HCT116 (cell line): ENCODE measurements at regions not wholly inside any gene's neighbourhood (a gene's known extent, or its start where the extent isn't known, plus 50 kb on each side); places are given as distances from the start of the nearest gene placed in this dataset.

Experiments used
- ATAC-seq: fragments of 200-7000 bp; cut with Tn5 transposase; 2 replicates; pipeline ENCODE4 v1.9.1; 2020; ENCODE audit warnings: mild to moderate bottlenecking, moderate library complexity
- BruUV-seq: library from RNA; stranded (reverse); fragments of 400-500 nt; replicated peaks from 2 replicates; lab custom pipeline; 2021; lab: Mats Ljungman, UMichigan
- CTCF ChIA-PET: fragments of 300-600 bp; sonication (Branson Sonifier 250); formaldehyde crosslinking; loops from one replicate; lab custom pipeline; 2021; ENCODE audit warnings: antibody characterized with exemption; lab: Charles Lee
- POLR2A ChIA-PET: fragments of 300-600, 350-600 bp; sonication (Branson Sonifier 250); formaldehyde crosslinking; loops from one replicate; lab custom pipeline; 2021; ENCODE audit warnings: antibody characterized with exemption; lab: Charles Lee
- RAD21 ChIA-PET, 2 experiments: fragments of 300-600 bp; sonication (Branson Sonifier 250); formaldehyde crosslinking; loops; one replicate each; lab custom pipeline; 2023; ENCODE audit warnings: low total read pairs in 2 of 2; ENCODE audit not compliant: uncharacterized antibody in 2 of 2, unreplicated experiment in 2 of 2, low non-redundant PET in 1 of 2; lab: Charles Lee
- DNase-seq: peaks from one replicate; pipeline ENCODE4 v3.0.0-alpha.2; 2010; ENCODE audit warnings: low read depth, low spot score
- H2AFZ ChIP-seq: fragments of 200-600 bp; shearing (Covaris generic), sonication (generic); 2 replicates; pipeline ENCODE4 v1.6.1; 2017; ENCODE audit warnings: low read depth, mixed run types, mixed read lengths, antibody characterized with exemption, low read length; ENCODE audit not compliant: poor library complexity, severe bottlenecking
- H3K27ac ChIP-seq: 2 replicates; pipeline ENCODE4 v1.5.1; 2012; ENCODE audit warnings: low read depth, low read length
- H3K27me3 ChIP-seq: fragments of 200-600 bp; sonication (generic); 2 replicates; pipeline ENCODE4 v1.6.1; 2016; ENCODE audit warnings: mixed run types, low read length, mixed read lengths; ENCODE audit not compliant: insufficient read depth
- H3K36me3 ChIP-seq, 2 experiments: fragments of 200-500 bp in 1 of 2; fragments of 200-600 bp in 1 of 2; sonication (Bioruptor generic) in 1 of 2; sonication (generic) in 1 of 2; 2 replicates each; pipeline versions ENCODE4 v1.5.1 to v1.6.1; 2014 to 2016; ENCODE audit warnings: low read length in 2 of 2, inconsistent platforms in 1 of 2, mixed read lengths in 1 of 2, mixed run types in 1 of 2; ENCODE audit not compliant: insufficient read depth in 2 of 2, control insufficient read depth in 1 of 2
- H3K4me1 ChIP-seq, 2 experiments: fragments of 200-600 bp in 1 of 2; sonication (generic) in 1 of 2; 2 replicates each; pipeline versions ENCODE4 v1.5.1 to v1.6.1; 2012 to 2017; ENCODE audit warnings: low read length in 2 of 2, inconsistent platforms in 1 of 2, mild to moderate bottlenecking in 1 of 2, mixed read lengths in 1 of 2, mixed run types in 1 of 2, moderate library complexity in 1 of 2; ENCODE audit not compliant: insufficient read depth in 2 of 2, control insufficient read depth in 1 of 2
- H3K4me2 ChIP-seq: fragments of 200-600 bp; sonication (generic); 2 replicates; pipeline ENCODE4 v1.6.1; 2017; ENCODE audit warnings: mixed run types, low read length, mixed read lengths
- H3K4me3 ChIP-seq, 2 experiments: fragments of 200-600 bp in 1 of 2; sonication (generic) in 1 of 2; replicated peaks in 1 of 2; 2 replicates each; pipeline ENCODE4 v1.5.1; 2011 to 2016; ENCODE audit warnings: low read length in 2 of 2, control low read depth in 1 of 2, low read depth in 1 of 2, mild to moderate bottlenecking in 1 of 2, mixed read lengths in 1 of 2, mixed run types in 1 of 2
- H3K79me2 ChIP-seq: fragments of 200-600 bp; sonication (generic); 2 replicates; pipeline ENCODE4 v1.6.1; 2017; ENCODE audit warnings: mild to moderate bottlenecking, mixed run types, low read length, moderate library complexity, mixed read lengths; ENCODE audit not compliant: insufficient read depth
- H3K9ac ChIP-seq: fragments of 200-600 bp; sonication (generic); 2 replicates; pipeline ENCODE4 v1.6.1; 2016; ENCODE audit warnings: low read length, mixed read lengths
- H3K9me2 ChIP-seq: fragments of 200-600 bp; sonication (generic), shearing (Covaris generic); 2 replicates; pipeline ENCODE4 v1.6.1; 2017; ENCODE audit warnings: mixed run types, mild to moderate bottlenecking, moderate library complexity; ENCODE audit not compliant: insufficient read depth
- H3K9me3 ChIP-seq, 2 experiments: fragments of 200-500 bp in 1 of 2; fragments of 200-600 bp in 1 of 2; sonication (Bioruptor generic) in 1 of 2; sonication (generic) in 1 of 2; 2 replicates each; pipeline ENCODE4 v1.6.1; 2014 to 2017; ENCODE audit warnings: low read length in 2 of 2, mixed read lengths in 2 of 2, inconsistent platforms in 1 of 2, low read depth in 1 of 2, mild to moderate bottlenecking in 1 of 2, mixed run types in 1 of 2, moderate library complexity in 1 of 2; ENCODE audit not compliant: control insufficient read depth in 1 of 2, insufficient read depth in 1 of 2
- H4K20me1 ChIP-seq: fragments of 200-600 bp; sonication (generic), shearing (Covaris generic); 2 replicates; pipeline ENCODE4 v1.6.1; 2017; ENCODE audit warnings: mixed run types, mild to moderate bottlenecking, moderate library complexity; ENCODE audit not compliant: insufficient read depth
- ATF3 ChIP-seq: IDR thresholded peaks from 2 replicates; pipeline ENCODE4 v1.6.1; 2012
- CEBPB ChIP-seq: IDR thresholded peaks from 2 replicates; pipeline ENCODE4 v1.6.1; 2012; ENCODE audit warnings: low read depth
- ELF1 ChIP-seq: IDR thresholded peaks from 2 replicates; pipeline ENCODE4 v1.6.1; 2012; ENCODE audit warnings: low read depth, borderline replicate concordance
- FOSL1 ChIP-seq: IDR thresholded peaks from 2 replicates; pipeline ENCODE4 v1.6.1; 2012; ENCODE audit warnings: low read depth
- POLR2A ChIP-seq: IDR thresholded peaks from 2 replicates; pipeline ENCODE4 v1.7.0; 2011; ENCODE audit warnings: borderline replicate concordance; ENCODE audit not compliant: insufficient read depth, insufficient read length; ENCODE audit errors: extremely low read depth
- POLR2AphosphoS5 ChIP-seq: IDR thresholded peaks from 2 replicates; pipeline ENCODE4 v1.6.1; 2011; ENCODE audit warnings: mild to moderate bottlenecking, low read depth, low read length, moderate library complexity
- REST ChIP-seq: IDR thresholded peaks from 2 replicates; pipeline ENCODE4 v1.6.1; 2012; ENCODE audit warnings: low read depth
- YY1 ChIP-seq: IDR thresholded peaks from 2 replicates; pipeline ENCODE4 v1.6.1; 2011; ENCODE audit warnings: low read length, low read depth, moderate library complexity, mild to moderate bottlenecking; ENCODE audit not compliant: insufficient replicate concordance; ENCODE audit errors: extremely low read depth
- intact Hi-C: fragments of 100-400 bp; cut with micrococcal nuclease; formaldehyde crosslinking; loops from 2 replicates; pipeline ENCODE4 v1.10.0; 2022

GRCh38 chr9:11045589-11045988, 432.8 kb upstream of the PTPRD start:
- Histone ChIP-seq H2AFZ (no peak overlapping the region), H4K20me1 (no peaks in the 10 kb centered on the region), H3K4me2 (no peak overlapping the region), H3K4me1 (no peaks in the 10 kb centered on the region), H3K79me2 (no peaks in the 10 kb centered on the region), H3K27me3 (no peaks in the 10 kb centered on the region), H3K9me2 (no peaks in the 10 kb centered on the region), H3K4me3 (no peak overlapping the region), H3K27ac (no peak overlapping the region), H3K9ac (no peak overlapping the region), H3K36me3 (no peaks in the 10 kb centered on the region), H3K9me3 (peaks cover 8% of the 10 kb centered on the region in 2 experiments; a peak in 3 of 4 replicates)
- TF ChIP-seq ELF1 = no peak
- no peak for TF ChIP-seq CEBPB
- no peak for TF ChIP-seq ATF3
- TF ChIP-seq YY1 = no peak
- TF ChIP-seq REST = no peak
- no peak for TF ChIP-seq POLR2A
- TF ChIP-seq POLR2AphosphoS5 = no peak
- TF ChIP-seq FOSL1 = no peak
- CTCF ChIA-PET = no interaction called here
- RAD21 ChIA-PET = no interaction called here
- intact Hi-C loops = no loop called here
- DNase-seq = no peak
- no peak for ATAC-seq
- BruUV-seq = no TSS peak
- POLR2A ChIA-PET = no interaction called here
